ENCODE measurements at regions not wholly inside any gene's neighbourhood (a gene's known extent, or its start where the extent isn't known, plus 50 kb on each side); places are given as distances from the start of the nearest gene placed in this dataset.

DNA sequence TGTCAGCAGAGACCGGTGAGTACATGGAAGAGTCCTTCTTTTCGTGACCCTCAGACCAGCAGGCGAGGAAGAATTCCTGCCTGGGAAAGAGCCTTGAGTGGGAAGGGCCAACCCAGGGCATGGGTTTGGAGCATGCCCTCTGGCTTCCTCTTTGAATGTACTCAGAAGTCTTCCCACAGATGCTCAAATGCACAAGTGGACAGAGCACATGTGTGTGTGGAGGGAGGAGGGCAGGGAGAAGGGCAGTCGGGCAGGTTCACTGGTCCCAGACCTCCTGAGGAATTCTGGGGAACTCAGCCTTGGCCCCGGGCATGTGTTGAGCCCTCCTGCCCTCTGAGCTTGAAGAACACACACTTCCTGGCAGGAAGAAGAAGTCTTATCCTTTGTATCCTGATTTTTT is 63.2 kb upstream of the HELT start:
- no peak for TF ChIP-seq POLR2AphosphoS5 (IDR thresholded peaks at IDR 0.05; ENCODE audit: low read depth, low read length)
- TF ChIP-seq POLR2A (IDR thresholded peaks at IDR 0.05; ENCODE audit: low read depth, low read length) = no peak
- TF ChIP-seq TAF1 (IDR thresholded peaks at IDR 0.05; ENCODE audit: low read depth, low read length) = no peak
- no peak for TF ChIP-seq PAX5 (IDR thresholded peaks at IDR 0.05; ENCODE audit: insufficient read depth, low read length, severe bottlenecking)

Data from GM12891 (cell line).